ENCODE measurements at regions not wholly inside any gene's neighbourhood (a gene's known extent, or its start where the extent isn't known, plus 50 kb on each side); places are given as distances from the start of the nearest gene placed in this dataset.

- no peak for TF ChIP-seq CLOCK (CRISPR knock-in tag; IDR thresholded peaks at IDR 0.05; ENCODE audit: borderline replicate concordance)
Observed at GRCh38 chr11:120044011-120044675, 93.8 kb downstream of the TRIM29 start (continued).

- intact Hi-C loops (cut with micrococcal nuclease): no loop called here
- TF ChIP-seq NCOA6 (IDR thresholded peaks at IDR 0.05): no peak
- no TSS peak for BruUV-seq (replicated peaks)
Observed at GRCh38 chr11:120043328-120043945, 94.5 kb downstream of the TRIM29 start.

More at GRCh38 chr11:120043328-120043945, 94.5 kb downstream of the TRIM29 start:
- POLR2A ChIA-PET: no interaction called here
- no peak for FAIRE-seq
- ATAC-seq: no peak
- CTCF ChIA-PET (ENCODE audit: low intra/inter-chr PET ratio): no interaction called here
- Histone ChIP-seq H4K20me1 (replicated peaks; ENCODE audit: control insufficient read depth, insufficient read depth, low read length) (no peaks in the 10 kb centered on the region), H3K36me3 (ENCODE audit: control insufficient read depth, insufficient read depth, low read length) (no peaks in the 10 kb centered on the region), H3K9me1 (ENCODE audit: control insufficient read depth, insufficient read depth, low read length) (no peaks in the 10 kb centered on the region), H3K27me3 (ENCODE audit: control insufficient read depth in 2 of 2, insufficient read depth in 2 of 2, low read length in 2 of 2) (peaks cover 0 to 6% of the 10 kb centered on the region in 2 experiments; a peak in 1 of 5 replicates), H3K79me2 (ENCODE audit: control insufficient read depth, insufficient read depth, low read length) (no peaks in the 10 kb centered on the region), H3K4me3 (no peak overlapping the region), H2AFZ (ENCODE audit: low read depth, low read length) (no peak overlapping the region), H3K9me3 (replicated peaks; ENCODE audit: control insufficient read depth, insufficient read depth, low read depth, low read length) (no peaks in the 10 kb centered on the region), H3K9ac (ENCODE audit: insufficient read depth in 1 of 2, low read depth in 2 of 2, low read length in 2 of 2) (no peak overlapping the region), H3K27ac (ENCODE audit: extremely low read depth, low read depth, low read length) (no peak overlapping the region), H3K4me1 (replicated peaks in 1 of 2; ENCODE audit: control insufficient read depth in 2 of 2, insufficient read depth in 2 of 2, low read length in 2 of 2) (no peaks in the 10 kb centered on the region), H3K4me2 (ENCODE audit: insufficient read depth, low read length) (no peak overlapping the region)
- DNase-seq (ENCODE audit: extremely low read depth in 1 of 4, low spot score in 3 of 4): no peak
- 0% methylated on average over 4 of the region's 4 CpGs for WGBS (ENCODE audit: insufficient coverage, low coverage, missing lambda C conversion rate)
- in situ Hi-C loops (cut with MboI): no loop called here

All from K562 (cell line).